H9 (cell line): ENCODE measurements at regions not wholly inside any gene's neighbourhood (a gene's known extent, or its start where the extent isn't known, plus 50 kb on each side); places are given as distances from the start of the nearest gene placed in this dataset.

Source experiments
- DNase-seq: peaks from one replicate; pipeline ENCODE4 v3.0.0-alpha.2; 2017
- H2AFZ ChIP-seq: one replicate; pipeline ENCODE4 v1.6.1; 2013; ENCODE audit warnings: mild to moderate bottlenecking, low read length, control low read depth, moderate library complexity
- H2AK5ac ChIP-seq: 2 replicates; pipeline ENCODE4 v1.6.1; 2013; ENCODE audit warnings: low read length, control low read depth, mixed read lengths; ENCODE audit not compliant: insufficient read length
- H2BK120ac ChIP-seq: one replicate; pipeline ENCODE4 v1.6.1; 2013; ENCODE audit warnings: low read depth, mild to moderate bottlenecking, low read length, control low read depth, inconsistent platforms; ENCODE audit not compliant: poor library complexity, severe bottlenecking
- H2BK12ac ChIP-seq: 2 replicates; pipeline ENCODE4 v1.6.1; 2013; ENCODE audit warnings: low read length, control low read depth, mixed read lengths, low read depth; ENCODE audit not compliant: insufficient read length
- H2BK15ac ChIP-seq: 2 replicates; pipeline ENCODE4 v1.6.1; 2013; ENCODE audit warnings: low read depth, low read length, control low read depth
- H2BK20ac ChIP-seq: one replicate; pipeline ENCODE4 v1.6.1; 2013; ENCODE audit warnings: low read depth, mild to moderate bottlenecking, low read length, control low read depth, inconsistent platforms; ENCODE audit not compliant: poor library complexity, severe bottlenecking
- H2BK5ac ChIP-seq: 2 replicates; pipeline ENCODE4 v1.6.1; 2013; ENCODE audit warnings: low read length, control low read depth, mixed read lengths; ENCODE audit not compliant: insufficient read length
- H3K14ac ChIP-seq: 2 replicates; pipeline ENCODE4 v1.6.1; 2013; ENCODE audit warnings: low read length, control low read depth; ENCODE audit not compliant: insufficient read depth
- H3K18ac ChIP-seq: 2 replicates; pipeline ENCODE4 v1.6.1; 2013; ENCODE audit warnings: low read depth, mild to moderate bottlenecking, mixed read lengths, low read length, control low read depth; ENCODE audit not compliant: insufficient read length
- H3K23ac ChIP-seq: 2 replicates; pipeline ENCODE4 v1.6.1; 2013; ENCODE audit warnings: low read length, control low read depth, mixed read lengths, low read depth; ENCODE audit not compliant: insufficient read length
- H3K23me2 ChIP-seq: 2 replicates; pipeline ENCODE4 v1.6.1; 2013; ENCODE audit warnings: low read depth, mild to moderate bottlenecking, mixed read lengths, low read length, control low read depth; ENCODE audit not compliant: insufficient read length, poor library complexity, severe bottlenecking
- H3K27ac ChIP-seq: 2 replicates; pipeline ENCODE4 v1.5.1; 2013; ENCODE audit warnings: low read length, control low read depth, mixed read lengths, low read depth; ENCODE audit not compliant: insufficient read length
- H3K27me3 ChIP-seq: 2 replicates; pipeline ENCODE4 v1.6.1; 2013; ENCODE audit warnings: low read length, control low read depth, inconsistent platforms; ENCODE audit not compliant: insufficient read depth
- H3K4ac ChIP-seq: 2 replicates; pipeline ENCODE4 v1.6.1; 2013; ENCODE audit warnings: low read depth, mild to moderate bottlenecking, control low read depth, inconsistent platforms, low read length, moderate library complexity
- H3K4me1 ChIP-seq: 2 replicates; pipeline ENCODE4 v1.6.1; 2013; ENCODE audit warnings: low read length, control low read depth, inconsistent platforms; ENCODE audit not compliant: insufficient read depth
- H3K4me2 ChIP-seq: 2 replicates; pipeline ENCODE4 v1.6.1; 2013; ENCODE audit warnings: low read length, control low read depth, mixed read lengths; ENCODE audit not compliant: insufficient read length, insufficient read depth
- H3K56ac ChIP-seq: 2 replicates; pipeline ENCODE4 v1.6.1; 2013; ENCODE audit warnings: low read depth, mild to moderate bottlenecking, mixed read lengths, low read length, control low read depth; ENCODE audit not compliant: insufficient read length
- H3K79me1 ChIP-seq: 2 replicates; pipeline ENCODE4 v1.6.1; 2013; ENCODE audit warnings: low read depth, mild to moderate bottlenecking, moderate library complexity, low read length, control low read depth, inconsistent platforms; ENCODE audit not compliant: insufficient read depth, poor library complexity, severe bottlenecking
- H3K79me2 ChIP-seq: 2 replicates; pipeline ENCODE4 v1.6.1; 2013; ENCODE audit warnings: low read length, control low read depth, inconsistent platforms; ENCODE audit not compliant: insufficient read depth
- H3K9ac ChIP-seq: 2 replicates; pipeline ENCODE4 v1.6.1; 2013; ENCODE audit warnings: low read length, control low read depth, mixed read lengths; ENCODE audit not compliant: insufficient read length; ENCODE audit errors: extremely low read depth
- H3K9me3 ChIP-seq: one replicate; pipeline ENCODE4 v1.6.1; 2013; ENCODE audit warnings: low read depth, low read length, inconsistent platforms; ENCODE audit not compliant: control insufficient read depth
- H3T11ph ChIP-seq: one replicate; pipeline ENCODE4 v1.6.1; 2013; ENCODE audit warnings: mild to moderate bottlenecking, low read length, control low read depth, inconsistent platforms
- H4K20me1 ChIP-seq: one replicate; pipeline ENCODE4 v1.6.1; 2013; ENCODE audit not compliant: control insufficient read depth, insufficient read length, insufficient read depth
- H4K5ac ChIP-seq: 2 replicates; pipeline ENCODE4 v1.6.1; 2013; ENCODE audit warnings: low read depth, mild to moderate bottlenecking, mixed read lengths, low read length, control low read depth; ENCODE audit not compliant: insufficient read length
- H4K8ac ChIP-seq: replicated peaks from 2 replicates; pipeline ENCODE4 v1.6.1; 2013; ENCODE audit warnings: low read length, control low read depth, mixed read lengths, low read depth; ENCODE audit not compliant: insufficient read length
- H4K91ac ChIP-seq: 2 replicates; pipeline ENCODE4 v1.6.1; 2013; ENCODE audit warnings: low read depth, mild to moderate bottlenecking, moderate library complexity, mixed read lengths, low read length, control low read depth; ENCODE audit not compliant: insufficient read length
- H3K27ac Mint-ChIP-seq, 3 experiments: 2 replicates in 2 of 3; 3 replicates in 1 of 3; pipeline ENCODE4 v1.8.0; 2020 to 2021; ENCODE audit warnings: mixed read lengths in 3 of 3, mild to moderate bottlenecking in 1 of 3, moderate library complexity in 1 of 3
- H3K27me3 Mint-ChIP-seq: 2 replicates; pipeline ENCODE4 v1.8.0; 2021; ENCODE audit warnings: low read depth, mild to moderate bottlenecking, moderate library complexity, mixed read lengths
- H3K36me3 Mint-ChIP-seq, 3 experiments: 2 replicates in 2 of 3; 3 replicates in 1 of 3; pipeline ENCODE4 v1.8.0; 2020 to 2021; ENCODE audit warnings: low read depth in 3 of 3, mixed read lengths in 3 of 3; ENCODE audit not compliant: insufficient read depth in 1 of 3
- H3K4me1 Mint-ChIP-seq, 2 experiments: 2 replicates each; pipeline ENCODE4 v1.8.0; 2020; ENCODE audit warnings: mixed read lengths in 2 of 2
- H3K4me3 Mint-ChIP-seq, 2 experiments: 2 replicates in 1 of 2; 3 replicates in 1 of 2; pipeline ENCODE4 v1.8.0; 2020 to 2021; ENCODE audit warnings: mild to moderate bottlenecking in 2 of 2, mixed read lengths in 2 of 2, moderate library complexity in 1 of 2
- H3K9me3 Mint-ChIP-seq, 2 experiments: 2 replicates in 1 of 2; 3 replicates in 1 of 2; pipeline ENCODE4 v1.8.0; 2020; ENCODE audit warnings: mild to moderate bottlenecking in 2 of 2, mixed read lengths in 2 of 2, moderate library complexity in 1 of 2
- CTCF ChIP-seq: fragments of 200-600 bp; sonication (generic); conservative IDR thresholded peaks from 3 replicates; pipeline ENCODE4 v1.8.0; 2021; ENCODE audit warnings: antibody characterized with exemption, mild to moderate bottlenecking
- WGBS: extraction: QIAGEN DNeasy Blood & Tissue Kit; methylation state at CpG from one replicate; pipeline ENCODE4 v1.1.7; 2013; ENCODE audit warnings: missing lambda C conversion rate, low lambda C conversion rate, mixed read lengths; ENCODE audit not compliant: insufficient read length; ENCODE audit errors: extremely low coverage; 5-methylcytosine and 5-hydroxymethylcytosine counted together

- Histone ChIP-seq H3K79me2 (no peaks in the 10 kb centered on the region), H4K5ac (no peak overlapping the region), H3K56ac (no peak overlapping the region), H3K9me3 (no peaks in the 10 kb centered on the region), H3K23me2 (no peaks in the 10 kb centered on the region), H2BK20ac (no peak overlapping the region), H2BK15ac (no peak overlapping the region), H3K79me1 (no peaks in the 10 kb centered on the region), H2BK120ac (no peak overlapping the region), H2BK12ac (no peak overlapping the region), H3K14ac (no peak overlapping the region), H2AFZ (no peak overlapping the region), H3K27me3 (no peaks in the 10 kb centered on the region), H3K9ac (no peak overlapping the region), H4K8ac (no peak overlapping the region), H3T11ph (no peak overlapping the region), H2BK5ac (no peak overlapping the region), H3K18ac (no peak overlapping the region), H3K27ac (no peak overlapping the region), H3K23ac (no peak overlapping the region), H4K20me1 (no peaks in the 10 kb centered on the region), H3K4me1 (peaks cover 2% of the 10 kb centered on the region; the same call in 1 of the 2 replicates), H3K4ac (no peak overlapping the region), H4K91ac (no peak overlapping the region), H3K4me2 (no peak overlapping the region), H2AK5ac (no peak overlapping the region)
- no peak for TF ChIP-seq CTCF
- Mint-ChIP-seq H3K27me3 (peaks cover 7% of the 10 kb centered on the region), H3K4me3 (no peak overlapping the region), H3K36me3 (peaks cover 11 to 14% (median 12%) of the 10 kb centered on the region in 3 experiments; a peak in 6 of 7 replicates), H3K27ac (no peak overlapping the region), H3K9me3 (peaks cover 15 to 20% of the 10 kb centered on the region in 2 experiments; a peak in 4 of 5 replicates), H3K4me1 (peaks cover 8 to 12% of the 10 kb centered on the region in 2 experiments)
- no peak for DNase-seq
- WGBS, result no CpG with 5 or more reads among the region's 2 CpGs
Observed at GRCh38 chr17:70947215-70947614, 777.9 kb downstream of the KCNJ2 start.
